D341Med (cell line): ENCODE measurements at regions not wholly inside any gene's neighbourhood (a gene's known extent, or its start where the extent isn't known, plus 50 kb on each side); places are given as distances from the start of the nearest gene placed in this dataset.

Experiments
- DNase-seq: peaks from one replicate; pipeline ENCODE4 v3.0.0; 2012; ENCODE audit warnings: low spot score

DNA sequence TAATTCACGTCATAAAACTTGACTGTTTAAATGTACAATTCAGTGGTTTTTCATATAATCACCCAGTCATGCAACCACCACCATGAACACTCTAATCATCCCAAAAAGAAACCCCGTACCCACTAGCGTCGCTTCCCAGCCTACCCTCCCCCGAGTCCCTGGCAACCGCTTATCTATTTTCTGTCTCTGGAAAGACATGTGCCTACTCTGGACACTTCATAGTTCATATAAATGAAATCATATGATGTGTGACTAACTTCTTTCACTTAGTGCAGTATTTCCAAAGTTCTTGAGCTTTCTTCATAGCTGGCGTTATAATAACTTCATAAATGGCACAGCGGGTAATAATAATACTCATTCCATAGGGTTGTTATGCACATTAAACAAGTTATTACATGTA lies 215.2 kb downstream of the MYLK4 start:
- no peak for DNase-seq

DNA sequence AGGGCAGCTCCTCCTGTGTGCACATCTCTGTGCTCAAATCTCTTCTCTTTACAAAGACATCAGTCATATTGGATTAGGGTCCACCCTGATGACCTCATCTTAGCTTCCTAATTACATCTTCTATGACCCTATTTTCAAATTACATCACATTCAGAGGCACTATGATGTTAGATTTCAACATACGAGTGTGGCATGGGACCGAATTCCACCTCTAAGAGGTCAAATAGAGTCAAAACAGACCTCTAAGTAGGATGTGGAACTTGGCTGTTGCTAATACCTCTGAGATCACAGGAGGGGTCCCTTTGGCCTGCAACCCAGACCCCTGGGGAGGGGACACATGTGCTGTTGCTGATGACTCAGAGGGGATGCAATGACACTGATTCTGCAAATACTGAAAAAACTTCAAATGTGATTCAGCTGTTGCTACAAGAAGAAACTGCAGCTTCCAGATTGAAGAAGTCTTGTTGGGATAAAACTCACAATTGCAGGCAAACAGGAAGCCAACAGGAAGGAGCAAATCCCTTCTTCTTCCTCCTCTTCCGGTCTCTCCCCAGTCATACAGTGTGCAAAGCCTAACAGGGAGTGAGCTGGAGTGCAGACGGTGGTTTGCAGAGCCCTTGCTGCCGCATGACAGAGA lies 216.2 kb downstream of the MYLK4 start:
- DNase-seq, result no peak

DNA sequence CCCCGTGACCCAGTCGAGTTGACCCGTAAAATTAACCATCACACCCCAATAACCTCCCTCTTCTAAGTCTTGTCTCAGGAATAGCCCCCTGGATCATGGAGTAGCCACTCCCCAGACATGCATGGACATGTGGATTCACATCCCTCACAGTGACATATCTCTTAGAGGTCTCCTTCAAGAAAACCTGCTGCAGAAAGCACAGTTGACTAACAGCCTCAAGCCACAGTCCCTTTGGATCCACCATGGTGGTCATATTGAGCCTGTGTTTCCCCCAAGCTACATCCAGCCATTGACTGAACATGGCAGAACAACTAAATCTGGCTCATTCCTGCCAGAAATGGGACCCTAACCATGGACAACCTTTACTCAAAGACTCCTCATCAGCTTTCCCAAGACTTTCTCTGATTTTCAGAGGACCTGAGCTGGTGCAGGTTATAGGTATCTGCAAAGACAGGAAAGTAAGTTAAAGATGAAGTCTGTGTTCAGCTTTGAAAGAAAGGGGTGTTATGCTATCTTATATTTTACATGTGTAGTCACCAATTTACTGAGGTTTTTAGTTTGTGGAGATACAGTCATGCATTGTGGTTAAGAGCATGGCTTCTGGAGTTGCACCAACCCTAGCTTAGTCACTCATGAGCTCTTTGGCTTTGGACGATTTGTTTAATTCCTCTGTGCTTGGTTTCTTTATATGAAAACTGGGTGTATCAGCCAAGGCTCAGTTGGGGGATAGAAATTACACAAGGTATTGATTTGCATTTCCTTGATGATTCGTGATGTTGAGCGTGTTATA lies 219.1 kb downstream of the MYLK4 start:
- no peak for DNase-seq

DNA sequence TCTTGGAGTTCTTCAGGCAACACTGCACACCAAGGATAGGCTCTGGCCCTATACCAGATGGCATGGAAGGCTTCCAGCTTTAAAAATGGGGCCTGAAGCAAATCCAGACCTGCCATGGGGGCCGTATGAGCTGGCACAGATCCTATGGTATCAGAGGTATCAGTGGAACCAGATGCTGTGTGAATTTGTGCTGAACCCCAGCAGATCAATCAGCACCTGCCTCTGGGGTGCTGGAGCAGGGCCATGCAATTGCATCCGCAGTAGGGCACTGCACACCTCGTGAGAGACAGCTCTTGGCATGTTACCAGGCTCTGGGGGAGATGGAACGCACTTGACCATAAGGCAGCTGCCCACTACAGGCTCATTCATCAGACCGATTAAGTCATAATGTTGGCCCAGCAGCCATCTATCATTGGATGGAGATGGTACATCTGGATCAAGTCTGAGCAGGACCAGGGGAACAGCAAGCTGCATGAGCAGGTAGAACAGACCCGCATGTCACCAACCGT lies 221.5 kb downstream of the MYLK4 start:
- no peak for DNase-seq

DNA sequence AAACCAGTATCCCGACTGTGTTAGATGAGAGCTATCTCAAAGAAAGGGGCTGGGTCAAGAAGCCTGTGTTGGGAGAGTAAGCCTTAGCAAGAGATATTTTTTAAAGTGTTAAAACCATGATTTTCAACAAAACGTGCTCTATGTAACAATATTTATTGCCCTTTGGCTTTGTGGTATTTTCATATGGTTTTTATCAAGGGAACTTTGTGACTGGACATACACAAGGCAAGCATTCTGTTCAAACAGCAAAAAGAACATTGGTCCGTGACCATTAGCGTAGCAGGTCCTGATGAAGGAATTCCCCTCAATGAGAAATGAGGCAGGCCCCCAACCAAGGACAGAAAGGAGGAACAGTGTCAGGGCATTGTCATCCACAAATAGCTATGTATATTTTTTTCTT lies 222.6 kb downstream of the MYLK4 start:
- DNase-seq, result no peak

DNA sequence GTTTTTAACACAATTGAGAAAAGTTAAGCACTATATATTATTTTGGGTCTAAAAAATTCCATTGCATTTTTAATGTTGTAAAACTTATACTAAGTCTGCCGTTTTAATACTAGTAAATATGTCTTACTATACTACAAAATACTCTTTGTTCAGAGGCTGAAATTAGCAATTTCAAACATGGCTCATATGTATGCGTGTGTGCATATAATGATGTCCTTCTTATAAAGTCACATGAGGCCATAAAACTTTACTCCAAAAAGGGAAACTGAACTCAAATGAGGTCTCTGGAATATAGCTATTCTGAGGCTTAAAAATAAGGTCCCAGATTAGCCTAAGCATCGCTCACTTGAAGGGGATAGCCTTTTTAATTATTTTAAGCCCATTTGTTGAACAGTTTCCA lies 224.0 kb downstream of the MYLK4 start:
- DNase-seq, result no peak

DNA sequence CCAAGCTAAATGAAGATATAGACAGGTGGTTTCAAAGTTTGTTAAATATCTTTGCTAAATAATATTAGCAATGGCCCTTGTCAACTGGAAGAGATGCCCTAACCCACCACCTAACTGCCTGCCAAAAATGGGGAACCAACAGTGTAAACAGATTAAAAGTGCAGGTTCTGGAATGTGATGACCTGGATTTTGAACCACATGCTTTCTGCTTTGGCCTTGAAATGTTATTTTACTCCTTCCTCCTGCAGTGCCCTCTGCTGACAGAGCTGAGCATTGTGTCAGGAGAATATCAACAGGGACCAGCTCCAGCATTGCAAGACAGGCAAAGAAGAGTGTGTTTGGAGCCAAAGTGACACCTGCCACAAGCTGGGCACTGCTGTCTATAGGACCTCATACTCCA lies 226.6 kb downstream of the MYLK4 start:
- DNase-seq, result no peak

DNA sequence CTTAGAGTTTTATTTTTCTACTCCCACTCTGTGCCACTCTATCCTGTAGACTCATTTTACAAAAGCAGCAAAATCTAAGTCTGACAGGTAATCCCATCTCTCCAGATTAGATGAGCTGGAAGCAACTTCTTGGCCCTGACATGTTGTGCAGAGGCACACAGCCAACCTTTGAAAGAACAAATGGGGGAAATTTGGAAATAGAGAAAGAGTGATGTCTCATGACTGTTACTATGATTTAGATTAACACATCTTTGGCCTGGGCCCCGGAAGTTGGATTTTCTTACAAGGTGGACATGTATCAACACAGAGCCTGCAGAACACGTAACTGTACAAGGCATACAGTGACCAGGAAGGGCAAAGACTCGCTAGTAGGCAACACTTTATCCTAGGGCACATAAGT lies 227.7 kb downstream of the MYLK4 start:
- DNase-seq, result no peak

DNA sequence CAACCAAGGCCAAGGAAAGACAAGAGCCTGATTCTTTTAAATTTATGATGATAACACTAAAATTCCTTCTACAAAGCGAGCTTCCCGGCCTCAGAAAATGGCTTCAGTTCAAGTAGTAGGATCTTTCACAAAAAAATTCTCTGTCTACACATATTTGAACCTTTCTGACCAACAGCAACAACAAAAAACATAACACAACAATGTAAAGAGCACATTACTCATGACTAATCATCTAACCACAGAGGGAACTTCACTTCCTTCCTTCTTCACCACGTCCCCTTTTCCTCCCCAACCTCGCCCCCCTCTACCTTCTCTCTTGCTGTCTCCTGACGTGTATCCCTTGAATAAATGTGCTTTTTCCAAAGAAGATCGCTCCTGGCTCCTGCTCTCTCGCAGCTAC lies 228.2 kb downstream of the MYLK4 start:
- DNase-seq, result no peak

DNA sequence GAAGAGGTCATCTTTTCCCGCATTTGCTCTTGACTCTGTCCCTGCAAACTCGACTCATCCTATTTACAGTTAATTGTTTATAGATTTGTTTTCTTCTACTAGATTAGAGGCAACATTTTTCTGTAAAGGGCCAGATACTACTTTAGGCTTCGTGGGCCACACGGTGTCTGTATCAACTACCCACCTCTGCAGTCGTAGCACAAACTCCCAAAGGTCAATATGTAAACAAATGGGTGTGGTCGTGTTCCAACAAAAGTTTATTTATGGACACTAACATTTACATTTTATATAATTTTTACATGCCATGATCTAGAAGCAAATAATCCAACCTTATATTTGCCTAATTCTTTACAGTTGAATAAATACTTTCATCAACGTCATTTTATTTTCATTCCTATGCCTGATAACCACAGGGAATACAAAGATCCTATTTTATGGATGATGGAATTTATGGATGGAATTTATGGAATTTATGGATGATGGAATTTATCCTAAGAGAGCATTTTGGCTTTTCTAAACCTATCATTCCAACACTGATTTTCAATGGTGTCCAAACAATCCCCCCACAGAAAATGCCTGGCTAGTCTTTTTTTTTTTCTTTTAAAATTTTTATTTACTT lies 232.8 kb downstream of the MYLK4 start:
- no peak for DNase-seq

DNA sequence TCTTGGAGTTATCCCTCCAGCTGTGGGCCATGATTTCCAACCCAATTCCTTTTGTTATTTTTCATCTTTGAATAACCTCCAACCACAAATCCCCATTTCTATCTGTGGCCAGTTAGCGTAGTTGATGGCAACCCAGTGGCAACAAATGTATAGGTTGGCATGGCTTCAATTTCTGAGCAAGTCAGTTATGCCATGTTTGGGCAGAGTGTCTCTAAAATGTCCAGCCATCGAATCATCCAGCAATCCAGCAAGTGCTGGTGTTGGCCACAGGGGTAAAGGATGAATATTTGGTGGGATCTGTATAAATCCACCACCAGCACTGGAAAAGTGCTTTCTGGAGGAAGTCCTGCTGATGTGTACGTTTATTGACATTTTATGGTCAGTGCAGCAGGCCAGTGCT lies 233.3 kb downstream of the MYLK4 start:
- no peak for DNase-seq

DNA sequence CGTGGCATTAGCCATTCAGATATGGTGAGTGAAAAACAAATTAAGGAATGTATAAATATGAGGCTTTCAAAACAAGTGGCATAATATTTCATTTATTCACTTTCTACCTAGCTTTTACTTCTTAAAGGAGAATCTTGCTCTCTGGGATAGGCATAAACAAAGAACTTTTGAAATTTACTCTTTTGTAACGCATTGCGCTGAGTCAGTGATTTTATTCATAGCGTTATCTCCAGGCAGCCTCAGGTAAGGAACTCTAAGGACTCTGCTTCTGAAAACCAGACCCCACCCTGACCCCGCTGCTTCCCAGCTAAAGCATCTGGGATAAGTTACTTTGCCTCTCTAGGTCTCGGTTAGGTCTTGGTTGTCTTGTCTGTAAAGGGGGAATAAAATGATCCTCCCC lies 234.7 kb downstream of the MYLK4 start:
- DNase-seq, result no peak

DNA sequence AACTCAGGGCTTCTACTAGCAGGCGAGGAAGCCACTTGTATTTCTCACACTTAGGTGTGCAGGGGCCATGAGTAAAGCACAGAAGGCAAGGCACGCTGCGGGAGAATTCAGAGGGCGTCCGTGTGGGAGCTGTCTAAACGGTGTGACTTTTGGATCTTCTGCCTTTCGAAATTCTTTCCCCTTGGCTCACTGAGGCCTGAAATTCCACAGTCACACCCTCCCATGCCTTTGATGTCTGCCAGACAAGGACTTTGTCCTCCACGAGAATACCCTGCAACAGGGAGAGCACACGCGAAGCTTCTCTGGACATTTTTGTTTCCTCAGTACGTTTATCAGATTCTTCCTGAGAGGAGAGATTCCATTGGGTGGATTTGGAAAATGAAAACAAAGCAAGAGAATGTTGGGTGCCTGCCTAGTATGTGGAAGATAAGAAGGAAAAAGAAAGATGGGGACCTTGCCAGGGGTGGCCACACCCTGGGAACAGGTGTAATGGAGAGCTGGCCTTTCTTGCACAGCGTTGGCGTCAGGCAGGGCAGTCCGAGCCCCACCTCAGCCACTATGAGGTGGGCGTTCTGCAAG lies 235.7 kb downstream of the MYLK4 start:
- no peak for DNase-seq

DNA sequence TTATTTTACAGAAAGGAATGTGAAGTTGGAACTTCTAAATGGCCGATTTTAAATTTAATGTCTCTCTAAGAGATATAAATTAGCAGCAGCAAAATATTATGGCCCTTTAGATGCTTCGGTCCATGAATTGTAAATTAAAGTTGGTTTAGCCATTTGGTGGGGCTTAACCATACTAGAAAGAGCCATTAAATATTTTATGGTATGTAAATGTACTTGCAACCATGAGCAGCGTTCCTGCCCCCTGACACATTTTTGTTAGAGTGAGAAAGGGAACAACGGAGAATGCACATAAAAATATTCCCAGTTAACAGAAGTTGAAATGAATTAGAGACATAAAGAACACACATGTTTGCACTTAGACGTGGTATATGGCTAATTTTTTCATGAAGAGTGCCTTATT lies 237.9 kb downstream of the MYLK4 start:
- no peak for DNase-seq

DNA sequence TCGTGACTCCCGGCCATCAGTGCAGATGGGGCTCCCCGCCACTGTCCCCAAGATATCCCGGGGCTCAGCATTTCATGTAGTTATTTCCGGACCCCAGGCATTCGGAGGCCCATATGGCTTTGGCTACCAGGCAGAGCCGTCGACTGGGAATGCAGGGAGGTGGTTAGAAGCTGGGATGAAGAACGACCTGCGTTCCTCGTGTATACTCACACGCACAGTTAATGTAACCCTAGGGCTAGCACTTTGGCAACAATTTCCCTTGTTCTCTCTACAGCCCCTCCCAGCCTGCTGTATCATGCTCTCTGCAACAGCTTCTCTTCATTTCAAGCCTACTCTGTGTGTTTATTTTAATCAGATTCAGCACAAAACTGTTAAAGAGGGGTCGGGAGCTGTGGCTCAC lies 240.4 kb downstream of the MYLK4 start:
- DNase-seq, result no peak

DNA sequence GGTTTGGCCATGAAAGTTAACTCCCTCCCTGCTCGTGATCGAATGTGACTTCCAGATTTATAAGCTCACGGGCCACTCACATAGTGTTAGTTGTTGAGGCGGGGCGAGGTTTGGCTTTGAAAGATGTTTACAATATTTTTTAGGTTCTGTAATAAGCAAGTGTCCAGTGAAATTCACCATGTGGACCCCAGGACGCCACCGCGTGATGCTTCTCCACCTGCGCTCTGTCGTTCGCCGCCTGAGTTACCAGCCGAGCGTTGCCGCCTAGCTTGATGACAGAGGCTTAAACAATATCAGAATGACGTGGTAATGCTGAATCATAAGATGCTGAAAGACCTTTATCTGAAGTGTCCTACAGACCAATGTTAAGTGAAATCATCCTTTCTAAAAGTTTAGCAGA lies 241.0 kb downstream of the MYLK4 start:
- no peak for DNase-seq

DNA sequence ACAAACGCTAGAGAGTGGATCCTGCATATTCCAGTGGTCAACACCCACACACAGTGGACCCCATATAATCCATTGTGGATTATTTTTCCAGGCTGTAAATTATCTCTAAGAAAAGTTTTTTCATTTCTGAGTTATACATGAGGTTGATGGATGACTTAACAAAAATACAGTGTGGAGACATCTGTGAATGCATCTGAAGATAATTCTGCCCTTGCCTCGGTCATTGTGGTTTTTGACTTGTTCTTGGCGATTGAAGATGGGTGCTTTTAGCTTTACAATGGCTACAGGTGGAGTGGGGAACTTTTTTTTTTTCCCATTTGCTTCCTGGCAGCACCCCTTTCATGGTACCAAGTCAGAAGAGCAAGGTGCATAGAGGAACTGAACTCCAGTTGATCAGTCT lies 242.7 kb downstream of the MYLK4 start:
- no peak for DNase-seq

DNA sequence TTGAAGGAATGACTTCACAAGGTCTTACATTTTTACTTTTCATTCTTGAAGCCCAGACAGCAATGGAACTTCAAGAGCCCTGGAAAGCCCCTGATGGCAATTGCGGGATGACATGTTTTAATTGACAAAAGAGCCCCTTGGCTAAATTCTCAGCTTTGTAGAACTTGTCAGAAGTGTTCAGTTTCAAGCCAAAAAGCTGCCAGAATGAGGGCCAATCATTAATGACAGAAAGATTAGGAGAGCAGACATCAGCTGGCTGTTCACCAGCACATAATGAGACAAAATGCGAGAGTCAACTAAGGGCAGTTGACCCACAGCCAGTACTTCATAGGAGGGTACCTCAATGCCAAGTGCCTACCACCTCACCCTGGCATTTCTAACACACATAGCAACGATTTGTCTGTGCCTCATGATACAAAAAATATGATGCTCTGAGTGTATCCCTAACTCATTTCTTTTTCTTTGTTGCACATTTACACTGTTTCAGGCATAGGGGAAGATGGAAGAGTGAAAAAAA lies 243.1 kb downstream of the MYLK4 start:
- no peak for DNase-seq

DNA sequence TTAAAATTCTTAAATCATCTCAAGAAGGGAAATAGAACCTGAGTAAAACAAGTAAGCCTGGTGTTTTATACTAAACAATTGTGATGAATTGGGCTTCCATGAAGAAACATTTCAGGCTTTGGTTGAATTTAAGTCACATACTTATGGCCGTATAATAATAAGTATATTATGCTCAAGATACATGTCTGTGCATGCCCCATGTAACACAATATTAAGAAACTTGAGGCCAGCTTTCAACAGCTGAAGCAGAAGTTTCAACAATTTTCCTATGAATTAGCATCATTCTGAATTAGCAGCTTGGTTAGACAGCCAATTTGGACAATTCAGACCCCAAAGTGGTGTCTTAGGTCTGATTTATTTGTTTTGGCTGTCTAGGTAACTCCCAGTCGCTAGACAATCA lies 243.7 kb downstream of the MYLK4 start:
- no peak for DNase-seq

DNA sequence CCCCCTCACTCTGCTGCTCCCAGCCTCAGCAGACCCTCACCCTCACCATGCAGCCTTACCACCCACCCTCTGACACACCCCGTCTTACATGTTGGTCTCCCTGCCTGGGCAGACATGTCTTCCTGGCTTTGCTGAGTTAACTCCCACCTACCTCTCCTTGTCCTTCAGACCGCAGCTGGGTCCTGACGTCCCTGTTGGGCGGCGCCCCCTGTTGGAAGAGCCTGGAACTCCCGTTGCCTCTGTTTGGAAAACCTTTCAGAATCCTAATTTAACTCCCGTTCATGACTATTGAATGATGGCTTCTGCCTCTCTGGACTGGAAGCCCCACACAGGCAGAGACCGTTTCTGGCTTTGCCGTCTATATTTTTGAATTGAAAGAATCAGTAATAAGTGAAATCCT lies 245.1 kb downstream of the MYLK4 start:
- DNase-seq, result no peak

DNA sequence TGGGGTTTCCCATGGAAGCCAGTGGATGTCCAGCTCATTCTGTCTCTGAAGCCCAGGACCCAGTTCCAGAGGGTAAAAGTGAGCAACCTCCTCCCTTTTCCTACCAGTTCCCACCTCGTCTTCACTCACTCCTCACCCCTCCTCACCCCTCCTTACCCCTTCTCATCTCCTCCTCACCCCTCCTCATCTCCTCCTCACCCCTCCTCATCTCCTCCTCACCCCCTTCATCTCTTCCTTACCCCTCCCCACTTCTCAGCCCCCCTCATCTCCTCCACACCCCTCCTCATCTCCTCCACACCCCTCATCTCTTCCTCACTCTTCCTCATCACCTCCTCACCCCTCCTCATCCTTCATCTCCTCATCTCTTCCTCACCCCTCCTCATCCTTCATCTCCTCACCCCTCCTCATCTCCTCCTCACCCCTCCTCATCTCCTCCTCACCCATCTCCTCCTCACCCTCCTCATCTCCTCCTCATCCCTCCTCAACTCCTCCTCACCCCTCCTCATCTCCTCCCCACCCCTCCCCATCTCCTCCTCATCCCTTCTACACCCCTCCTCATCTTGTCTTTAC lies 246.1 kb downstream of the MYLK4 start:
- no peak for DNase-seq

DNA sequence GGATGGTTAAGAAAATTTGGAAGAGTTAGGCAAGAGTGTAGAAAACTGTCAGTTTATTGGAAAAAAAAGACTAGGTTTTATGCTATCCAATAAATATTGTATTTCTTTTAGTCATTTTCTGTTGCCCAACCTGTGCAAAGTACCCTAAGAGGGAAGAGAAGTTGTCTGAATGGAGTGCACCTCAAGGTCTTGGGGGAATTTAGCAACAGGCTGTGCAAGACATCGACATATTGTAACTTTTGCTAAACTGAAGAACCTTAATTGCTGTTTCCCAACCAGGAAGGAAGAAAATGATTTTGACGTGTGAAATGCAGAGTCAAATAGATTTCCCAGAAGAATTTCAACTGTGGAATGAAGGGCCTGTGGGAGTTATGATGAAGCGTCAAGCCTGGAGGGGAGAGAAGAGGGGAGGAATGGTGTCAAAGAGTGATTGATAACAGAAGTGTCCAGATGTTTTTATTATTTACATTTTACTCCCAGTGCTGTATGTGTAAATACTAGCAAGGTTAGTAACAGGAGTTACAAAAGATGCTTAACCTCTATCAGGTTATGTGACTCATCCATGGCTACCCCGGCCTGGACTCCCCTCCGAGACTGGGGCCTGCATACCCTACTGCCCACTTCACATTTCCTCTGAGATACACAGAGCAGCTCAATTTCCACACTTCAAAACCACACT lies 246.8 kb downstream of the MYLK4 start:
- DNase-seq, result no peak
